H1 (cell line): ENCODE measurements at regions not wholly inside any gene's neighbourhood (a gene's known extent, or its start where the extent isn't known, plus 50 kb on each side); places are given as distances from the start of the nearest gene placed in this dataset.

Source experiments
- CTCF ChIA-PET: fragments of 300-600 bp; sonication (Branson Sonifier 250); formaldehyde crosslinking; loops from one replicate; lab custom pipeline; 2021; ENCODE audit not compliant: partially characterized antibody; lab: Charles Lee
- POLR2A ChIA-PET: fragments of 300-600 bp; sonication (Branson Sonifier 250); formaldehyde crosslinking; loops from one replicate; lab custom pipeline; 2021; ENCODE audit warnings: inconsistent platforms; ENCODE audit not compliant: partially characterized antibody; lab: Charles Lee
- DNase-seq, 2 experiments: peaks; one replicate each; pipeline versions ENCODE4 v3.0.0 to v3.0.0-alpha.2; 2010 to 2022; ENCODE audit warnings: low spot score in 2 of 2, low read depth in 1 of 2, mixed read lengths in 1 of 2
- FAIRE-seq: peaks from 2 replicates; lab custom pipeline; 2011; peaks lifted over from hg19 to GRCh38; lab: Jason Lieb, UNC
- H2AFZ ChIP-seq: 2 replicates; pipeline ENCODE4 v1.8.1; 2012; ENCODE audit warnings: low read length, inconsistent platforms
- H2AK5ac ChIP-seq: 2 replicates; pipeline ENCODE4 v1.6.1; 2013; ENCODE audit warnings: low read depth, low read length
- H2BK120ac ChIP-seq: replicated peaks from 2 replicates; pipeline ENCODE3; 2013; ENCODE audit warnings: low read depth, low read length, inconsistent platforms
- H2BK12ac ChIP-seq: 2 replicates; pipeline ENCODE4 v1.6.1; 2013; ENCODE audit warnings: low read depth, low read length
- H2BK15ac ChIP-seq: 2 replicates; pipeline ENCODE4 v1.6.1; 2013; ENCODE audit warnings: low read length
- H2BK20ac ChIP-seq: 2 replicates; pipeline ENCODE4 v1.6.1; 2013; ENCODE audit warnings: low read length
- H2BK5ac ChIP-seq: 2 replicates; pipeline ENCODE4 v1.6.1; 2013; ENCODE audit warnings: low read depth, low read length
- H3K14ac ChIP-seq: 2 replicates; pipeline ENCODE4 v1.6.1; 2013; ENCODE audit warnings: inconsistent platforms; ENCODE audit not compliant: insufficient read length
- H3K18ac ChIP-seq: 2 replicates; pipeline ENCODE4 v1.6.1; 2013; ENCODE audit warnings: low read length; ENCODE audit errors: extremely low read depth
- H3K23ac ChIP-seq: 2 replicates; pipeline ENCODE4 v1.6.1; 2013; ENCODE audit warnings: inconsistent platforms; ENCODE audit not compliant: insufficient read length
- H3K23me2 ChIP-seq: 2 replicates; pipeline ENCODE4 v1.6.1; 2013; ENCODE audit warnings: low read depth, low read length
- H3K27ac ChIP-seq: 2 replicates; pipeline ENCODE4 v1.6.1; 2011; ENCODE audit warnings: low read depth, low read length, inconsistent platforms
- H3K27me3 ChIP-seq, 4 experiments: replicated peaks in 1 of 4; 1 replicate in 1 of 4; 2 replicates in 3 of 4; pipeline versions ENCODE4 v1.6.1 to v1.8.1; 2011 to 2013; ENCODE audit warnings: low read length in 3 of 4, mild to moderate bottlenecking in 3 of 4, inconsistent platforms in 2 of 4, mixed read lengths in 2 of 4, moderate library complexity in 1 of 4; ENCODE audit not compliant: control insufficient read depth in 3 of 4, insufficient read depth in 3 of 4; ENCODE audit errors: extremely low read depth in 1 of 4
- H3K36me3 ChIP-seq, 4 experiments: 2 replicates each; pipeline versions ENCODE4 v1.6.1 to v1.8.1; 2011 to 2013; ENCODE audit warnings: mild to moderate bottlenecking in 4 of 4, low read length in 3 of 4, moderate library complexity in 2 of 4, control low read depth in 1 of 4, inconsistent platforms in 1 of 4; ENCODE audit not compliant: insufficient read depth in 4 of 4, control insufficient read depth in 2 of 4
- H3K4ac ChIP-seq: replicated peaks from 2 replicates; pipeline ENCODE3; 2013; ENCODE audit warnings: low read length, low read depth, mixed read lengths, inconsistent platforms; ENCODE audit not compliant: insufficient read length
- H3K4me1 ChIP-seq, 4 experiments: replicated peaks in 1 of 4; 1 replicate in 1 of 4; 2 replicates in 3 of 4; pipeline versions ENCODE4 v1.6.1 to v1.8.1; 2011 to 2013; ENCODE audit warnings: low read length in 3 of 4, inconsistent platforms in 2 of 4, mixed read lengths in 1 of 4; ENCODE audit not compliant: insufficient read depth in 4 of 4, control insufficient read depth in 3 of 4
- H3K4me2 ChIP-seq, 2 experiments: 2 replicates each; pipeline versions ENCODE4 v1.6.1 to v1.8.1; 2011 to 2013; ENCODE audit warnings: low read depth in 2 of 2, low read length in 2 of 2, control low read depth in 1 of 2, inconsistent platforms in 1 of 2, mild to moderate bottlenecking in 1 of 2; ENCODE audit not compliant: insufficient read depth in 1 of 2
- H3K4me3 ChIP-seq, 4 experiments: fragments of 200-600, 300-600 bp in 1 of 4; sonication (generic), shearing (Covaris generic), sonication (Bioruptor Twin) in 1 of 4; 2 replicates each; pipeline versions ENCODE4 v1.5.1 to v1.8.1; 2011 to 2016; ENCODE audit warnings: low read length in 4 of 4, low read depth in 3 of 4, control low read depth in 2 of 4, inconsistent platforms in 2 of 4, mild to moderate bottlenecking in 2 of 4, mixed read lengths in 1 of 4, moderate library complexity in 1 of 4; ENCODE audit not compliant: insufficient read depth in 2 of 4; ENCODE audit errors: extremely low read depth in 1 of 4
- H3K56ac ChIP-seq: replicated peaks from 2 replicates; pipeline ENCODE3; 2013; ENCODE audit warnings: low read depth, mild to moderate bottlenecking, mixed read lengths, low read length, inconsistent platforms; ENCODE audit not compliant: insufficient read length
- H3K79me1 ChIP-seq: 2 replicates; pipeline ENCODE4 v1.6.1; 2013; ENCODE audit warnings: low read depth, low read length, control low read depth
- H3K79me2 ChIP-seq, 2 experiments: 2 replicates each; pipeline versions ENCODE4 v1.6.1 to v1.8.1; 2012 to 2013; ENCODE audit warnings: low read length in 2 of 2, mild to moderate bottlenecking in 2 of 2, inconsistent platforms in 1 of 2; ENCODE audit not compliant: insufficient read depth in 2 of 2, control insufficient read depth in 1 of 2
- H3K9ac ChIP-seq, 4 experiments: replicated peaks in 1 of 4; 1 replicate in 1 of 4; 2 replicates in 3 of 4; pipeline versions ENCODE4 v1.6.1 to v1.8.1; 2011 to 2013; ENCODE audit warnings: low read depth in 3 of 4, low read length in 3 of 4, control low read depth in 2 of 4, mild to moderate bottlenecking in 2 of 4, moderate library complexity in 2 of 4, inconsistent platforms in 1 of 4; ENCODE audit errors: extremely low read depth in 1 of 4
- H3K9me3 ChIP-seq, 2 experiments: 2 replicates each; pipeline versions ENCODE4 v1.6.1 to v1.8.1; 2012 to 2013; ENCODE audit warnings: mild to moderate bottlenecking in 2 of 2, moderate library complexity in 2 of 2, control low read depth in 1 of 2, inconsistent platforms in 1 of 2, low read depth in 1 of 2, low read length in 1 of 2, mixed read lengths in 1 of 2; ENCODE audit not compliant: insufficient read depth in 2 of 2
- H4K20me1 ChIP-seq, 2 experiments: replicated peaks in 1 of 2; 2 replicates each; pipeline versions ENCODE3 to v1.8.1; 2011 to 2013; ENCODE audit warnings: inconsistent platforms in 2 of 2, low read length in 2 of 2, mild to moderate bottlenecking in 1 of 2; ENCODE audit not compliant: insufficient read depth in 2 of 2, control insufficient read depth in 1 of 2
- H4K5ac ChIP-seq: 2 replicates; pipeline ENCODE4 v1.6.1; 2013; ENCODE audit warnings: low read length, low read depth, mixed read lengths, inconsistent platforms; ENCODE audit not compliant: insufficient read length
- H4K8ac ChIP-seq: 2 replicates; pipeline ENCODE4 v1.8.0; 2013; ENCODE audit warnings: mild to moderate bottlenecking, moderate library complexity, low read length, inconsistent platforms; ENCODE audit not compliant: insufficient read depth; ENCODE audit errors: extremely low read depth
- H4K91ac ChIP-seq: replicated peaks from 2 replicates; pipeline ENCODE3; 2013; ENCODE audit warnings: low read length, mixed read lengths, inconsistent platforms; ENCODE audit not compliant: insufficient read length
- EZH2 ChIP-seq: fragments of 200-600 bp; sonication (generic); IDR thresholded peaks from 2 replicates; pipeline ENCODE4 v1.7.1; 2012; ENCODE audit warnings: low read depth, mild to moderate bottlenecking, moderate library complexity, low read length, inconsistent platforms; ENCODE audit not compliant: severe bottlenecking
- POLR2A ChIP-seq, 2 experiments: IDR thresholded peaks; 1 replicate in 1 of 2; 2 replicates in 1 of 2; pipeline ENCODE4 v1.6.1; 2011; ENCODE audit warnings: low read depth in 2 of 2, low read length in 2 of 2, mild to moderate bottlenecking in 2 of 2; ENCODE audit errors: control extremely low read depth in 1 of 2
- POU5F1 ChIP-seq: IDR thresholded peaks from 2 replicates; pipeline ENCODE4 v1.6.1; 2011; ENCODE audit warnings: low read depth, mild to moderate bottlenecking, low read length, moderate library complexity
- RFX5 ChIP-seq: IDR thresholded peaks from 2 replicates; pipeline ENCODE4 v1.6.1; 2011; ENCODE audit warnings: low read depth, low read length, improper control_type of control experiment, borderline replicate concordance
- WGBS, 2 experiments: shearing (Covaris generic) in 1 of 2; methylation state at CpG; one replicate each; pipeline versions ENCODE4 v1.1.6 to v1.1.7; 2013 to 2015; ENCODE audit warnings: low lambda C conversion rate in 2 of 2, mixed read lengths in 2 of 2, inconsistent platforms in 1 of 2, low coverage in 1 of 2, missing lambda C conversion rate in 1 of 2; ENCODE audit not compliant: insufficient replicate concordance in 2 of 2, insufficient coverage in 1 of 2, insufficient read length in 1 of 2; ENCODE audit errors: extremely low coverage in 1 of 2, missing lambda C conversion rate in 1 of 2; 5-methylcytosine and 5-hydroxymethylcytosine counted together

DNA sequence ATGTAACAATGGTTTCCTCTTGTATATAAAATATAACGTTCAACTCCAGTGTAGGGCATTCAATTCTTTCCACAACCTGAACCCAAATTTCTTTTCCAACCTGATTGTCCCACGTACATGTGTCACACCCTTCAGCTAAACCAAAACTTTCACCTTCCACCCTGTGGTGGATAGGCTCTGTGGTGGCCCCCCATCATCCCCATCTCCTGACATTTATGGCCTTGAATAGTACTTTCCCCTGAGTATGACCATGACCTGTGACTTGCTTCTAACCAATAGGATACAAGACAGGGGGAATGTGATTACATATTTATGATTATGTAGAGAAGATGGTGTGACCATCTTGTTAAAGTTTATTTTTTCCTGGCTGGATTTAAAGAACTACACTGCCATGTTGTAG, 377.0 kb downstream of the PTPRC start:
- Histone ChIP-seq H2BK120ac (no peak overlapping the region), H3K27me3 (no peaks in the 10 kb centered on the region), H3K14ac (no peak overlapping the region), H2AFZ (no peak overlapping the region), H2BK15ac (no peak overlapping the region), H3K9me3 (no peaks in the 10 kb centered on the region), H2BK5ac (no peak overlapping the region), H4K8ac (no peak overlapping the region), H3K27ac (no peak overlapping the region), H3K36me3 (no peaks in the 10 kb centered on the region), H3K4me2 (no peak overlapping the region), H3K4me3 (no peak overlapping the region), H3K56ac (no peak overlapping the region), H3K18ac (no peak overlapping the region), H4K91ac (no peak overlapping the region), H2BK12ac (no peak overlapping the region), H3K4me1 (no peaks in the 10 kb centered on the region), H2AK5ac (no peak overlapping the region), H3K4ac (no peak overlapping the region), H3K79me2 (no peaks in the 10 kb centered on the region), H4K5ac (no peak overlapping the region), H3K9ac (no peak overlapping the region), H3K23me2 (no peaks in the 10 kb centered on the region), H2BK20ac (no peak overlapping the region), H3K79me1 (no peaks in the 10 kb centered on the region), H4K20me1 (no peaks in the 10 kb centered on the region), H3K23ac (no peak overlapping the region)
- ChIA-PET CTCF (no interaction called here), POLR2A (no interaction called here)
- TF ChIP-seq RFX5 = no peak
- no peak for TF ChIP-seq POU5F1
- TF ChIP-seq EZH2 = no peak
- TF ChIP-seq POLR2A (IDR thresholded peaks at IDR 0.05; ENCODE audit: control extremely low read depth in 1 of 2, low read depth in 2 of 2, low read length in 2 of 2) = no peak
- WGBS, 2 experiments = 94% methylated on average over 2 of the region's 2 CpGs; no CpG with 5 or more reads in 1 of the 2 experiments
- FAIRE-seq (no peak), DNase-seq (no peak)
